ENCODE measurements at regions not wholly inside any gene's neighbourhood (a gene's known extent, or its start where the extent isn't known, plus 50 kb on each side); places are given as distances from the start of the nearest gene placed in this dataset.

DNA sequence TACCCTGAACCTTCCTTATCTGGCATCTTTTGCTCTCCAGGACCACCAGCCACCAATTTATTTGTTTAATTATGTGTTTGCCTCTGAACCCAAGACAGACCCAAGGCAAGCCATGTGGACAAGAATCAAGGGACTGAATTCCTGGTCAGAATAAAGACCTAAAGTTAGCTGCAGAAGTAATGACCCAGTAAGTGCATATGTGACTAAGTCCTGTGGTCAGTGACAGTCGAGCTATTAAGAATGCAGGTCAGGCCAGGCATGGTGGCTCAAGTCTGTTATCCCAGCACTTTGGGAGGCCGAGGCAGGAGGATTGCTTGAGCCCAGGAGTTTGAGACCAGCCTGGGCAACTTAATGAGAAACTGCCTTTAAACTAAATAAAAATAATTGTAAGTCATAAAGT lies 139.4 kb downstream of the CCDC71L start:
- Histone ChIP-seq H3K27me3 (ENCODE audit: insufficient read depth, low read length) (no peaks in the 10 kb centered on the region), H2BK12ac (ENCODE audit: low read length) (no peak overlapping the region), H3K4ac (ENCODE audit: low read depth, low read length) (no peak overlapping the region), H3K79me2 (ENCODE audit: control insufficient read depth, insufficient read depth, low read length, poor library complexity) (no peaks in the 10 kb centered on the region), H3K9me3 (ENCODE audit: insufficient read depth, low read depth, low read length) (no peaks in the 10 kb centered on the region), H4K12ac (ENCODE audit: low read depth, low read length) (no peak overlapping the region), H2AK5ac (ENCODE audit: low read length) (no peak overlapping the region), H3K4me3 (ENCODE audit: low read depth, low read length) (no peak overlapping the region), H3K27ac (ENCODE audit: low read depth, low read length) (no peak overlapping the region), H2AFZ (ENCODE audit: insufficient read depth, low read length, poor library complexity) (no peak overlapping the region), H2BK5ac (ENCODE audit: low read depth, low read length, poor library complexity) (no peak overlapping the region), H4K8ac (ENCODE audit: low read depth, low read length) (no peak overlapping the region), H2BK120ac (ENCODE audit: insufficient read depth, low read length, poor library complexity) (no peak overlapping the region), H3K23ac (ENCODE audit: low read length) (no peak overlapping the region), H3K14ac (ENCODE audit: low read length) (no peak overlapping the region), H3K18ac (ENCODE audit: low read length) (no peak overlapping the region), H4K91ac (ENCODE audit: low read depth, low read length) (no peak overlapping the region), H3K4me1 (ENCODE audit: control insufficient read depth in 1 of 2, insufficient read depth in 2 of 2, low read length in 2 of 2) (no peaks in the 10 kb centered on the region), H3K79me1 (ENCODE audit: low read length) (no peaks in the 10 kb centered on the region), H3K36me3 (ENCODE audit: control insufficient read depth in 1 of 2, insufficient read depth in 2 of 2, low read length in 2 of 2) (no peaks in the 10 kb centered on the region), H3K4me2 (ENCODE audit: low read length) (no peak overlapping the region), H3K9ac (ENCODE audit: low read length) (no peak overlapping the region)
- WGBS (ENCODE audit: extremely low coverage, insufficient coverage, insufficient read length), result no CpG with 5 or more reads among the region's 2 CpGs
- no peak for DNase-seq

DNA sequence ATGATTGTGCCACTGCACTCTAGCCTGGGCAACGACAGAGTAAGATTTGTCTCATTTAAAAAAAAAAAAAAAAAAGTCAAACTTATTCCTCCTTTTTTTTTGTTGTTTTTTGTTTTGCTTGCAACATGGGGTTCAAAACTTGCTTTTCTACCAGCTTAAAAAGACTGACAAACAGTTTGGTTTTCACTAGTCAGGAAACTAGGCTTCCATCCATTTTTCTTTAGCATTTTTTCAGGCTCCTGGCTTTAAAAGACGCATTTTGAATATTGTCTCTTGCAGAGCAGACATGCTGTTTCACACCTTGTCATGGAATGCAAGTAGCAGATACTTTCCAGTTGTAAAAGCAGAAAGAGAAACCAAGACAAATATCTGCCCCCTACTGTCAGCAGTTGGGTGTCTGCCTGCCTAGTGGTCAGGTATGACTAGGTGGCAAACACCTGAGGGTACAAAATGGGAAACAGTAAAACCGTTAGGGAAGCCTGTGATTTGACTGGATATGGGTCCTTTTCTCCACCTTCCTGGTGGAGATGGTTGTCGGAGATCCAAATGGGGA lies 139.9 kb downstream of the CCDC71L start:
- H3K23ac ChIP-seq (ENCODE audit: low read length), result no peak overlapping the region
- H2BK12ac ChIP-seq (ENCODE audit: low read length), result no peak overlapping the region
- no peaks in the 10 kb centered on the region for H3K9me3 ChIP-seq (ENCODE audit: insufficient read depth, low read depth, low read length)
- H4K12ac ChIP-seq (ENCODE audit: low read depth, low read length), result no peak overlapping the region
- H3K79me1 ChIP-seq (ENCODE audit: low read length), result no peaks in the 10 kb centered on the region
- no peak overlapping the region for H2AFZ ChIP-seq (ENCODE audit: insufficient read depth, low read length, poor library complexity)
- peak in 1 of 2 donors; percentile 48 for DNase-seq
- H3K27ac ChIP-seq (ENCODE audit: low read depth, low read length), result no peak overlapping the region
- no peaks in the 10 kb centered on the region for H3K36me3 ChIP-seq (ENCODE audit: control insufficient read depth in 1 of 2, insufficient read depth in 2 of 2, low read length in 2 of 2)
- H3K14ac ChIP-seq (ENCODE audit: low read length), result no peak overlapping the region
- H3K4me3 ChIP-seq (ENCODE audit: low read depth, low read length), result no peak overlapping the region
- no peak overlapping the region for H2BK5ac ChIP-seq (ENCODE audit: low read depth, low read length, poor library complexity)
- no peak overlapping the region for H3K18ac ChIP-seq (ENCODE audit: low read length)
- no peaks in the 10 kb centered on the region for H3K4me1 ChIP-seq (ENCODE audit: control insufficient read depth in 1 of 2, insufficient read depth in 2 of 2, low read length in 2 of 2)
- H2AK5ac ChIP-seq (ENCODE audit: low read length), result no peak overlapping the region
- H4K91ac ChIP-seq (ENCODE audit: low read depth, low read length), result no peak overlapping the region
- H3K4me2 ChIP-seq (ENCODE audit: low read length), result no peak overlapping the region
- H2BK120ac ChIP-seq (ENCODE audit: insufficient read depth, low read length, poor library complexity), result no peak overlapping the region
- WGBS (ENCODE audit: extremely low coverage, insufficient coverage, insufficient read length), result no CpG with 5 or more reads among the region's 4 CpGs
- no peaks in the 10 kb centered on the region for H3K79me2 ChIP-seq (ENCODE audit: control insufficient read depth, insufficient read depth, low read length, poor library complexity)
- H3K4ac ChIP-seq (ENCODE audit: low read depth, low read length), result no peak overlapping the region
- no peak overlapping the region for H3K9ac ChIP-seq (ENCODE audit: low read length)
- H4K8ac ChIP-seq (ENCODE audit: low read depth, low read length), result no peak overlapping the region
- no peaks in the 10 kb centered on the region for H3K27me3 ChIP-seq (ENCODE audit: insufficient read depth, low read length)

DNA sequence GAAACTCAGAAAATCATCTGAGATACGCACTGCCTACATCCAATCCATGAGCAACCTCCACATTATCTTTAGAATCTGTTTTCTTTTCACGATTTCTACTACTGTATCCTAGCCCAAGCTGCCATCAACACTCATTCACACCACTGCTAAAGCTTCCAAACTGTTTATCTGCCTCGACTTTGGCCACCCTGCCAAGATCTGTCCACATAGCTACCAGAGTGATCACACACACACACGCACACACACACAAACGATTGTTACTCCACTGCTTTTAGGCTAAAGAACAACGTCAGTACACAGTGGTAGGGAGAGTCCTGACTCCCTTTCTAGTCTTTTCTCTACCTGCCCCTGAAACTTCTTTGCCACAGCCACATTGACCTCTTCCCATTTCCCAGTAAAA lies 142.0 kb downstream of the CCDC71L start:
- Histone ChIP-seq H3K4me2 (ENCODE audit: low read length) (no peak overlapping the region), H3K27ac (ENCODE audit: low read depth, low read length) (no peak overlapping the region), H2AFZ (ENCODE audit: insufficient read depth, low read length, poor library complexity) (no peak overlapping the region), H3K36me3 (ENCODE audit: control insufficient read depth in 1 of 2, insufficient read depth in 2 of 2, low read length in 2 of 2) (no peaks in the 10 kb centered on the region), H3K79me1 (ENCODE audit: low read length) (no peaks in the 10 kb centered on the region), H2AK5ac (ENCODE audit: low read length) (no peak overlapping the region), H4K12ac (ENCODE audit: low read depth, low read length) (no peak overlapping the region), H3K14ac (ENCODE audit: low read length) (no peak overlapping the region), H4K91ac (ENCODE audit: low read depth, low read length) (no peak overlapping the region), H2BK120ac (ENCODE audit: insufficient read depth, low read length, poor library complexity) (no peak overlapping the region), H3K9ac (ENCODE audit: low read length) (no peak overlapping the region), H2BK5ac (ENCODE audit: low read depth, low read length, poor library complexity) (no peak overlapping the region), H3K4me3 (ENCODE audit: low read depth, low read length) (no peak overlapping the region), H3K23ac (ENCODE audit: low read length) (no peak overlapping the region), H4K8ac (ENCODE audit: low read depth, low read length) (no peak overlapping the region), H3K18ac (ENCODE audit: low read length) (no peak overlapping the region), H3K4me1 (ENCODE audit: control insufficient read depth in 1 of 2, insufficient read depth in 2 of 2, low read length in 2 of 2) (no peaks in the 10 kb centered on the region), H3K4ac (ENCODE audit: low read depth, low read length) (no peak overlapping the region), H3K27me3 (ENCODE audit: insufficient read depth, low read length) (no peaks in the 10 kb centered on the region), H3K9me3 (ENCODE audit: insufficient read depth, low read depth, low read length) (no peaks in the 10 kb centered on the region), H2BK12ac (ENCODE audit: low read length) (no peak overlapping the region), H3K79me2 (ENCODE audit: control insufficient read depth, insufficient read depth, low read length, poor library complexity) (no peaks in the 10 kb centered on the region)
- no peak for DNase-seq
- WGBS (ENCODE audit: extremely low coverage, insufficient coverage, insufficient read length), result no CpG with 5 or more reads among the region's 6 CpGs

- Histone ChIP-seq H4K8ac (ENCODE audit: low read depth, low read length) (no peak overlapping the region), H3K4me3 (ENCODE audit: low read depth, low read length) (no peak overlapping the region), H3K79me2 (ENCODE audit: control insufficient read depth, insufficient read depth, low read length, poor library complexity) (no peaks in the 10 kb centered on the region), H4K12ac (ENCODE audit: low read depth, low read length) (no peak overlapping the region), H3K27ac (ENCODE audit: low read depth, low read length) (no peak overlapping the region), H3K36me3 (ENCODE audit: control insufficient read depth in 1 of 2, insufficient read depth in 2 of 2, low read length in 2 of 2) (no peaks in the 10 kb centered on the region), H3K4me2 (ENCODE audit: low read length) (no peak overlapping the region), H3K4ac (ENCODE audit: low read depth, low read length) (no peak overlapping the region), H2AFZ (ENCODE audit: insufficient read depth, low read length, poor library complexity) (no peak overlapping the region), H3K23ac (ENCODE audit: low read length) (no peak overlapping the region), H2BK5ac (ENCODE audit: low read depth, low read length, poor library complexity) (no peak overlapping the region), H3K79me1 (ENCODE audit: low read length) (no peaks in the 10 kb centered on the region), H3K14ac (ENCODE audit: low read length) (no peak overlapping the region), H2BK120ac (ENCODE audit: insufficient read depth, low read length, poor library complexity) (no peak overlapping the region), H3K27me3 (ENCODE audit: insufficient read depth, low read length) (no peaks in the 10 kb centered on the region), H3K9ac (ENCODE audit: low read length) (no peak overlapping the region), H2AK5ac (ENCODE audit: low read length) (no peak overlapping the region), H3K4me1 (ENCODE audit: control insufficient read depth in 1 of 2, insufficient read depth in 2 of 2, low read length in 2 of 2) (no peaks in the 10 kb centered on the region), H3K18ac (ENCODE audit: low read length) (no peak overlapping the region), H2BK12ac (ENCODE audit: low read length) (no peak overlapping the region), H4K91ac (ENCODE audit: low read depth, low read length) (no peak overlapping the region), H3K9me3 (ENCODE audit: insufficient read depth, low read depth, low read length) (no peaks in the 10 kb centered on the region)
- no peak for DNase-seq
Observed at GRCh38 chr7:106518239-106518638, 142.7 kb downstream of the CCDC71L start.
